Caco-2 (cell line): ENCODE measurements at regions not wholly inside any gene's neighbourhood (a gene's known extent, or its start where the extent isn't known, plus 50 kb on each side); places are given as distances from the start of the nearest gene placed in this dataset.
"Not testable (repeated sequence)": the region's sequence is repeated elsewhere in the genome, so short reads cannot be mapped to it uniquely, and the experiment has no call there.

Experiments
- BruUV-seq: library from RNA; stranded (reverse); fragments of 400-500 nt; replicated peaks from 2 replicates; lab custom pipeline; 2021; lab: Mats Ljungman, UMichigan
- CTCF ChIA-PET: fragments of 300-600 bp; sonication (Branson Sonifier 250); formaldehyde crosslinking; loops from one replicate; lab custom pipeline; 2022; ENCODE audit warnings: antibody characterized with exemption; lab: Charles Lee
- POLR2A ChIA-PET: fragments of 300-600 bp; sonication (Branson Sonifier 250); formaldehyde crosslinking; loops from one replicate; lab custom pipeline; 2022; ENCODE audit warnings: antibody characterized with exemption; lab: Charles Lee
- DNase-seq, 2 experiments: peaks; one replicate each; pipeline versions ENCODE4 v3.0.0 to v3.0.0-alpha.2; 2020 to 2022
- H3K27me3 ChIP-seq: replicated peaks from 2 replicates; pipeline ENCODE4 v1.6.0; 2011; ENCODE audit warnings: low read length; ENCODE audit not compliant: control insufficient read depth, insufficient read depth
- H3K36me3 ChIP-seq: 2 replicates; pipeline ENCODE4 v1.5.1; 2011; ENCODE audit warnings: low read length; ENCODE audit not compliant: control insufficient read depth, insufficient read depth
- H3K4me1 ChIP-seq: fragments of 250-450 bp; sonication (Bioruptor Pico); 2 replicates; pipeline ENCODE4 v1.5.1; 2020; ENCODE audit warnings: mild to moderate bottlenecking
- H3K4me3 ChIP-seq: 2 replicates; pipeline ENCODE4 v1.5.1; 2011; ENCODE audit warnings: low read depth, mild to moderate bottlenecking, control low read depth, low read length
- H3K9me3 ChIP-seq: fragments of 250-450 bp; sonication (Bioruptor Pico); 2 replicates; pipeline ENCODE4 v1.5.1; 2020; ENCODE audit warnings: mild to moderate bottlenecking, moderate library complexity
- H3K27ac Mint-ChIP-seq: one replicate; pipeline ENCODE4 v1.8.0; 2022; ENCODE audit warnings: mixed read lengths; ENCODE audit not compliant: unreplicated experiment
- H3K27me3 Mint-ChIP-seq: one replicate; pipeline ENCODE4 v1.8.0; 2022; ENCODE audit warnings: mixed read lengths; ENCODE audit not compliant: insufficient read depth, unreplicated experiment
- H3K36me3 Mint-ChIP-seq: one replicate; pipeline ENCODE4 v1.8.0; 2022; ENCODE audit warnings: mild to moderate bottlenecking, mixed read lengths; ENCODE audit not compliant: insufficient read depth, unreplicated experiment
- H3K4me1 Mint-ChIP-seq: one replicate; pipeline ENCODE4 v1.8.0; 2022; ENCODE audit warnings: low read depth, mixed read lengths; ENCODE audit not compliant: unreplicated experiment
- H3K4me3 Mint-ChIP-seq: one replicate; pipeline ENCODE4 v1.8.0; 2022; ENCODE audit warnings: mild to moderate bottlenecking, moderate library complexity, mixed read lengths; ENCODE audit not compliant: unreplicated experiment
- H3K9me3 Mint-ChIP-seq: one replicate; pipeline ENCODE4 v1.8.0; 2022; ENCODE audit warnings: mixed read lengths; ENCODE audit not compliant: unreplicated experiment
- CTCF ChIP-seq, 2 experiments: fragments of 200-600 bp in 1 of 2; IDR thresholded peaks; 1 replicate in 1 of 2; 2 replicates in 1 of 2; pipeline versions ENCODE4 v1.5.1 to v1.8.0; 2011 to 2022; ENCODE audit warnings: antibody characterized with exemption in 1 of 2, control low read depth in 1 of 2, inconsistent platforms in 1 of 2, low read depth in 1 of 2, low read length in 1 of 2, mild to moderate bottlenecking in 1 of 2, moderate library complexity in 1 of 2; ENCODE audit not compliant: insufficient read depth in 1 of 2, severe bottlenecking in 1 of 2, unreplicated experiment in 1 of 2
- intact Hi-C: fragments of 100-400 bp; cut with micrococcal nuclease; formaldehyde crosslinking; loops from one replicate; pipeline ENCODE4 v1.10.0; 2022; ENCODE audit not compliant: unreplicated experiment

DNA sequence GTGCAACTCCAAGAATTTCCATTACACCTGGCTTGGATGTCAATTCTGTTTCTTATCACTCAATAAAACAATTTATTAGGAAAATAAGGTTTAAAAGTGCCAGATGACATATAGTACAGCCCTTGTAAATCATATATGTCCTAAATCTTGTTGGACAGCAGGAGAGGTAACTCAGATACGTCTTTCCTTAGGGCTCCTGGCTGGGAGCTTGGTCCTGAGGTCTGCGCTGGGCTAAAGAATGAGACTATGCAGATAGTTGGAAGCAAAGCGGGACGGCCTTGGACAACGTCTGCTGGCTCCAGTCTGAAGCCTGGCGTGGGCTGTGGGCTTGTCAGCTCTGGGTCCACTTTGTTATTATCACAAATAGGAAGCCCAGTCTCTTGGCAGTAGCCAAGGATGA, 377.0 kb downstream of the DLEU7 start:
- no peaks in the 10 kb centered on the region; the same call in 1 of the 2 replicates for H3K9me3 ChIP-seq
- no peak for TF ChIP-seq CTCF (IDR thresholded peaks at IDR 0.05; ENCODE audit: insufficient read depth in 1 of 2, low read depth in 1 of 2, low read length in 1 of 2, severe bottlenecking in 1 of 2, unreplicated experiment in 1 of 2)
- no TSS peak for BruUV-seq
- H3K4me3 Mint-ChIP-seq: no peak overlapping the region
- no peaks in the 10 kb centered on the region for H3K9me3 Mint-ChIP-seq
- no peaks in the 10 kb centered on the region for H3K27me3 Mint-ChIP-seq
- H3K36me3 Mint-ChIP-seq: no peaks in the 10 kb centered on the region
- no peak overlapping the region for H3K4me3 ChIP-seq
- H3K27ac Mint-ChIP-seq: no peak overlapping the region
- no peaks in the 10 kb centered on the region for H3K4me1 Mint-ChIP-seq
- intact Hi-C loops: no loop called here
- H3K4me1 ChIP-seq: no peaks in the 10 kb centered on the region
- ChIA-PET CTCF (no interaction called here), POLR2A (no interaction called here)
- H3K27me3 ChIP-seq: no peaks in the 10 kb centered on the region
- no peaks in the 10 kb centered on the region for H3K36me3 ChIP-seq
- DNase-seq: no peak

GRCh38 chr13:50467156-50468110, 376.1 kb downstream of the DLEU7 start:
- TF ChIP-seq CTCF (IDR thresholded peaks at IDR 0.05; ENCODE audit: insufficient read depth in 1 of 2, low read depth in 1 of 2, low read length in 1 of 2, severe bottlenecking in 1 of 2, unreplicated experiment in 1 of 2): no peak
- no peaks in the 10 kb centered on the region for H3K9me3 ChIP-seq
- CTCF ChIA-PET: no interaction called here
- intact Hi-C loops: no loop called here
- no peaks in the 10 kb centered on the region for H3K27me3 Mint-ChIP-seq
- H3K36me3 Mint-ChIP-seq: no peaks in the 10 kb centered on the region
- DNase-seq: no peak
- no peaks in the 10 kb centered on the region for H3K9me3 Mint-ChIP-seq
- no peak overlapping the region for H3K4me3 Mint-ChIP-seq
- H3K4me3 ChIP-seq: no peak overlapping the region
- no peaks in the 10 kb centered on the region for H3K4me1 ChIP-seq
- H3K27ac Mint-ChIP-seq: no peak overlapping the region
- H3K4me1 Mint-ChIP-seq: no peaks in the 10 kb centered on the region
- H3K36me3 ChIP-seq: no peaks in the 10 kb centered on the region
- POLR2A ChIA-PET: no interaction called here
- no TSS peak for BruUV-seq
- H3K27me3 ChIP-seq: no peaks in the 10 kb centered on the region

DNA sequence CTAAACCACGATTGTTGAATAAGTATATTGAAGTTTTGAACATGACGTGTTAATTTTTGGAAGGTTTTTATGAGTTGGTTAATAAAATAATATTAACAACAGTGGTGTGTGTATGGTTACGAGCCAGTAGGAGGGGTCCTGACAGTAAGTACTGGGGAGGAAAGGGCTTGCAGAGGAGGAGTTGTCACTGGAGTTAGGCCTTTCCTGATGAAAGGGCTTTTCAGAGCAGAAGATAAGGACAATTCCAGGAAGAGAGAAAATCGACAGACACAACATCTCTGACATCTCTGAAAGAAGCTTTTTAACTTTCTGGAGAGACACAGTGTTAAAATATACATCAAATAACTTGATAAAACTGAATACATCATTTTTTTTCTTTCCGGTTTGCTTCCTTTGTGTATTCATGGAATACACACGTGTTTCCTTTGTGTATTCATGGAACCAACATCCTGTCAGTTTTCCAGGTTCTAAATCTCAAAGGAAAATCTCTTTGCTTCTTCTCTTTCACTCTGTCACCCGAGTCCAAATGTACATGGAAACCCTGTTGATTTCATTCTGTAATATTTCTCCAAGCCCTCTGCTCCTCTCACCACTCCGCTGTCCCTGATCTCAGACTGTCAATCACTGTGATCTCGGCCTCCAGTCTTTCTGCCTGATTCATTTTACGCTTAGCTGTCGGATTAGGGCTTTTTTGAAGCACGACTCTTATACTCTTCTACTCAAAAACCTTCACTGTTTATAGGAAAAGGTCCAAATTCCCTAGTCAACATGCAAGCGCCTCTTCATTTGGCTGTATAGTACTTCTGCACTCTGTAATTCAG, 374.4 kb downstream of the DLEU7 start:
- CTCF ChIA-PET: no interaction called here
- Mint-ChIP-seq H3K9me3 (no peaks in the 10 kb centered on the region), H3K4me3 (no peak overlapping the region), H3K4me1 (no peaks in the 10 kb centered on the region), H3K27me3 (no peaks in the 10 kb centered on the region), H3K36me3 (no peaks in the 10 kb centered on the region), H3K27ac (no peak overlapping the region)
- POLR2A ChIA-PET: no interaction called here
- no TSS peak for BruUV-seq
- Histone ChIP-seq H3K36me3 (no peaks in the 10 kb centered on the region), H3K4me1 (no peaks in the 10 kb centered on the region), H3K4me3 (no peak overlapping the region), H3K9me3 (no peaks in the 10 kb centered on the region), H3K27me3 (no peaks in the 10 kb centered on the region)
- TF ChIP-seq CTCF (IDR thresholded peaks at IDR 0.05; ENCODE audit: insufficient read depth in 1 of 2, low read depth in 1 of 2, low read length in 1 of 2, severe bottlenecking in 1 of 2, unreplicated experiment in 1 of 2): no peak
- intact Hi-C loops: no loop called here
- DNase-seq: no peak

GRCh38 chr13:50473050-50473449, 370.4 kb downstream of the DLEU7 start:
- CTCF ChIA-PET, BruUV-seq, POLR2A ChIA-PET, H3K36me3 Mint-ChIP-seq, H3K27ac Mint-ChIP-seq, H3K36me3 ChIP-seq, H3K27me3 Mint-ChIP-seq, H3K27me3 ChIP-seq, H3K9me3 ChIP-seq, DNase-seq, H3K4me1 ChIP-seq, H3K9me3 Mint-ChIP-seq, H3K4me1 Mint-ChIP-seq, H3K4me3 ChIP-seq, H3K4me3 Mint-ChIP-seq, intact Hi-C loops: not testable (repeated sequence)
